ELF-1 (cell line): ENCODE measurements at regions not wholly inside any gene's neighbourhood (a gene's known extent, or its start where the extent isn't known, plus 50 kb on each side); places are given as distances from the start of the nearest gene placed in this dataset.

ENCODE experiments used
- DNase-seq: peaks from one replicate; pipeline ENCODE4 v3.0.0-alpha.2; 2016; ENCODE audit warnings: low read depth, low spot score

DNA sequence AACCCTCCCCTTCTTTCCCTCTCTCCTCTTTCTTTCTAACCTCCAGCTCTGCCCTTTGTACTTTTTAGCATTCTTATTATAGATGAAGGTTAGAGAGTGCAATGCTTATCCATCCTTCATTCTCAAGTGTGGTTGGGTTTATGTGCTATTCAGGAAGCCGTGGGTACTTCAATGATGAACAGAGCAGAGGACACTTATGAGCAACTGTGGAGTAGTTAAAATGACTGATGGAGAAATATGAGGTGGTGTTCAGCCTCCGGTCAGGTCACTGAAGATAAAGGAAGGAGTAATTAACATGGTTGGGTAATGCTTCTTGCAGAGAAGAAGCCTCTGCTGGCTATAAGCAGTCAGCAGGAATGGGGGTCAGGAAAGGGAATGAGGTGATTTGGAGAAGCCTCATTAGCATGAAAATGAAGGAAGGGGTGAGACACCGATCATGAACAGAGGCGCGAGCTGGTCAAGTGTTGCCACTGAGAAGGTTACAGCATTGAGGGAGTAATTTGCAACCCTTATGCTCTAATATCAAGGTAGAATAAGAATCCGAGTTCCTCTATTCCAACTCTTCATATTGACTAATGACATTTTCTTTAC, 174.7 kb downstream of the LPIN1 start:
- no peak for DNase-seq

GRCh38 chr2:11922294-11922693, 175.9 kb downstream of the LPIN1 start:
- DNase-seq: no peak

GRCh38 chr2:11923935-11924334, 177.5 kb downstream of the LPIN1 start:
- no peak for DNase-seq

DNA sequence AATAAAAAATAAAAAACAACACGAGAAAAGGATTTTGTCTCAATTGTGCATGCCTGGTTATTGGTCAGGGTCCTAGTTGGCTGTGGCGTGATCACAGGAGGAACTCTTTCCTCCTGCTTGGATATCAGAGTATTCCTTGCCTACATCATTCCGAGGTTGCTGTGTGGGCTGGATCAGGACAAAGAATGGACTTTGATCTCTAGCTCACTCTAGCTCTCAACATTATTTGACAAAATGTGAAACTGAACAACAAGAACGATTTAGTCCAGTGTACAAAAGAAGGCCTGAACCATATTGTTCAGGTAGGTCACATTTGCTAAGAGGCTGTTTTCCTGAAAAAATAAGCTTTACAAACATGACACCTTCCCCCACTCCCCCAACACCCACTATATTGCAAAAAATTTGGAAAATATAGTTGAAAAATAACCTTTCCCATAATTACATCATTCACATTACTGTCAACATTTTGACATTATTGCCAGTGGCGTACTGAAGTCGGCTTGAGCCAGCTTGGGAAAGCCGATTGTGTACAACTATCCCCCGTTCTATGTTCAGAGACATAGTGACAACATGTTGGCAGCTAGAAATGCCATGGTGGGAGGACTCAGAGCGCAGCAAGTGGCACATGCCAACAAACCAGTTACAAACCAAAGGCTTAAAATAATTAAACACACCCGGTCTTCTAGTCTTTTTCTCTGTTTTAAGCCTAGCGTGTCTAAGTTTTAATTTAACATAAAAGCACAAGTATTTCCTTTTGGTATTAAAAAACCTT, 179.0 kb downstream of the LPIN1 start:
- DNase-seq: no peak

DNA sequence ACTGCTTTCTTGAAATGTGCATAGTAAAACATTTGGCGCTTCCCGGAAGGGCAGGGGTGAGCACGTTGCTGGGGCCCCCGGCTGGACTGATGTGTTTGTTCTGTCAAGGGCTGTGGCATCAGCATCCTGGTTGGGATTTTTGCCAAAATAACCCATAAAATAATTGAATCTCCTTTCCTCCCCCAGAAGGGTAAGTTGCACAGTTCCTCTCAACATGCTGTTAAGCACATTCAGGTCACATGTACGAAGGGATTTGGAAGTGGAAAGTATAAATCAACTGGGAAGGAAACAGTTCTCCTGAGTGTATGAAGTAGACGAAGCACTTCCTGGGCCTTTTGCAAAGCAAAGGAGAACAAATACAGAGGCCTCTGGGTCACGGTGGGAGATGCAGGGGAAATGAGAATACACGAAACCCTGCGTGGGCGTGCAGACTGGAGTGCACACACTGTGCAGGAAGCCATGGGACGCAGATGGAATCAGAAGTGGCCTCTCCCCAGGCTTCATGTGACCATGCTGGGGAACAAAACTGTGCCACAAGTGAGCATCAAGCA, 183.9 kb downstream of the LPIN1 start:
- no peak for DNase-seq

GRCh38 chr2:11932048-11932512, 185.6 kb downstream of the LPIN1 start:
- DNase-seq: no peak

DNA sequence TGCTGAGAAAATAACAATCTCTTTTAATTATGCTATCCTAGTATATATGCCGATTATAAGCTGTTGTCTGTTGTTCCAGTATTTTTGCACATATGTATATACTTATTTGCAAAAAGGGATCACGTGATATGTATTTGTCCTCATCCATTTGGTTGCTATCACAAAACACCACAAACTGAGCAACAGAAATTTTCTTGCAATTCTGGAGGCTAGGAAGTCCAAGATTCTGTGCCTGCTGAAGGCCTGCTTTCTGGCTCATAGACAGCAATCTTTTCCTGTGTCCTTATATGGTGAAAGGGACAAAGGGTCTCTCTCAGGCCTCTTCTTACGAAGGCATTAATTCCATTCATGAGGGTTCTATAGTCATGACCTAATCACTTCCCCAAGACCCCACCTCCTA, 186.5 kb downstream of the LPIN1 start:
- DNase-seq: no peak

GRCh38 chr2:11933854-11934253, 187.4 kb downstream of the LPIN1 start:
- DNase-seq: no peak

DNA sequence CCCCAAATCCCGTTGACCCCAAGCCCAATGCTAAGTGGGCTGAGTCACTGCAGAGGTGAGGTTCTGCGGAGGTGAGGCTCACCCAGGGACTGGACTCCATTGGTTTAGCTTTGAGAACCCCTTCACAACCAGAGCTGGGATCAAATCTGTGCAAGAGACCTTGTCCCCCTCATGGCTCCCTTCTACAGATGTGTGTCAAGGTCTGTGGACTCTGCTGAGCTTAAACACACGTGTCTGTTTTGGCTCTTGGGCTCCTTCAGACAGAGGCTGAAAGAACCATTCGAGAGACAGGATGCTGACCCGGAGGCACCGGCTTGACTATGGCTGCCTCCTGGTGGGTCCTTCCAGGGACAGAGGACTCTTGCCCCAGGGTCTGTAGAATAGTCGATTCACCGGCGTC, 190.3 kb downstream of the LPIN1 start:
- no peak for DNase-seq

GRCh38 chr2:11938196-11938595, 191.8 kb downstream of the LPIN1 start:
- DNase-seq: no peak

- no peak for DNase-seq
Measured at GRCh38 chr2:11939523-11939922, 193.1 kb downstream of the LPIN1 start.

GRCh38 chr2:11940121-11940743, 193.8 kb downstream of the LPIN1 start:
- no peak for DNase-seq

DNA sequence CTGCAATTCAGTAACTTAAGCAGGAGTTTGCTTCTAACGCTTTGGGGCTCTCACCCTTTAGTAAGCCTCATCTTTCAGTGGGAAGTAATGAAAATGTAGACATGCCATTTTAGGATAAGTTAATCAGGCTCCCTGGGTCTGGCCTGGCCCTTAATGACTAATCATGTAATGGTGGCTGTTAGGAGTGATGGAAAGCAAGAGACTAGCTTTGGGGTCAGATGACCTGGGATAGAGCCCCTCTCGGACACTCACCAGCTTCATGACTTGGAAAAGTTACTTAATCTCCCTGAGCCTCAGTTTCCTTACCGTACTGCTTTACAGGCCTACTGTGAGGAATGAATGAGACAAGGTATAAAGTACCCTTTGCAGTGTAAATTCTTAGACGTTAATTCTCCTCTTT, 194.4 kb downstream of the LPIN1 start:
- no peak for DNase-seq

DNA sequence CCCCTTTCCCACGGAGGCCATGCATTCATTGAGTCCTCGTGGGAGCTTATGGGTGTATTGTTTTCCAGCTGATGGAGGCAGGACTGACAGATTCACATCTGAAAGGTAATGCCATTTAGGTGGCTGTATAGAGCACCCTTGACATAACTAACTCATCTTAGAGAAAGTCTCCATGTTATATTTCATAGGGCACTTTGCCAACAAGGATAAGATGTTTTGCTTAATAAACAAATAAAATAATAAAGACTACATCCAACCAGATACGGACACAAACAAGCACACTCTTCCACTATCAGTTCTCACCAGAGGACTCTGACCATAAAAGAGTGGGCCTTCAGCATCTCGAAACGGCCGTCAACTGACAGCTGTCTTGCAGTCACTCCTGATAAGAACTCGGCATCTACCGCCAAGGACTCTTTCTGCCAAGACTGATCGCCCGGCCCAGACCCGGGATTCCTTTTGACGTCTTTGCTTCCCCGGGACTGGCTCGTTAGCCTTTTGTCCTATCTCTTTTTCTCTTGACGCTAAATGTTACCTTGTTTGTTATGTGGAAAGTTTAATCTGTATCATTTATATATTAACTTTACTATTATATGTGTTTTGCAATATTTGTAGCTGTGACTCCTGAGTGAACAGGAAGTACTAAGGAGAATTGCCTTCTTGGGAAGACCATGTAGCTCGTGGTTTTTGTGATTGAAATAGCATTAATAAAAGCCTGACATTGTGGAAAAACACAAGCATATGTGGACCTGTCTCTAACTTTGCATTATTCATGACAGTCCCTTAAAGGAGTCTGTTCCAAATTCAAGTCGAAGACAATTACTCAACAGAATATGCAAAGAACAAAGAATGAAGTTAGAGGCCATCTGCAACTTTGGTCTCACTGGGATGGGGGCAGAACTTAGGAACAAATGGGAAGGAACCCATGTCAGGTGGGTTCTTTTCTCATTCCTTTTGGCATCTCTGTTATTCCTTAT, 195.1 kb downstream of the LPIN1 start:
- DNase-seq: no peak

- DNase-seq: no peak
Measured at GRCh38 chr2:11942178-11942569, 195.7 kb downstream of the LPIN1 start.

GRCh38 chr2:11944311-11944710, 197.9 kb downstream of the LPIN1 start:
- no peak for DNase-seq

DNA sequence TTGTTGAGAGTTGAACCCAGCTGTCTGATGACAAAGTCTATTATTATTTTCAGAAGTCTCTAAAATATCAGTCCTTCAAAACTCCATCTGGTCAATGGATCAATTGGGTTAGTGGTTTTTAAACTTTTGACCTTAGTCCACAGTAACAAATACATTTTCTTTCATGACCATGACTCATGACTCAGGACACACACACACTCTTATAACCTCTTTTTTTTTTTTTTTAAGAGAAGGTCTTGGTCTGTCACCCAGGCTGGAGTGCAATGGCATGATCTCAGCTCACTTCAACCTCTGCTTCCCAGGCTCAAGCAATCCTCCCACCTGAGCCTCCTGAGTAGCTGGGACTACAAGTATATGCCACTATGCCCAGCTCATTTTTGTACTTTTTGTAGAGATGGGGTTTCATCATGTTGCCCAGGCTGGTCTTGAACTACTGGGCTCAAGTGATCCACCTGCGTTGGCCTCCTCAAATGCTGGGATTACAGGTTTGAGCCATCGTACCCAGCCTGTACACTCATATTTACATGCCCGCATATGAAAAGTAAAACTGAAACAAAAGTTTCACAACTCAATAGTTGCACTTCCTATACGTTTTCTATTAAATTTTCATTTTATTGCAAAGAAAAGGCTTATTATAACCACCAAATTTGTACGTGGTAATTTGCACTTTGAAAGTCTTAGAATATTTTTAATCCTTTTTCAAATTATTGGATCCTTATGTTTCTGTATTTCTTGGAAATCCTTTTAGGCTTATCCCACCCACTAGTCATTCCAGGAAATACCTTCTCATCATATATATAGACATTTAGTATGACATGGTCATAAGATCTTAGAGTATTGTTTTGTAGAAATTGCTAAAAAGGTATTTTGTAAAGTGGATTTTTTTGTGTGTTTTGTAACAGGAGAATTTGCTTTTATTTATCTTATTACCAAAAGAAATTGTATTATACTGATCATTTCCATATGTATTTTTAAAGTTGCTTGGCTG, 199.0 kb downstream of the LPIN1 start:
- no peak for DNase-seq

- DNase-seq: no peak
Measured at GRCh38 chr2:11947956-11948355, 201.5 kb downstream of the LPIN1 start.

GRCh38 chr2:11949732-11950523, 203.5 kb downstream of the LPIN1 start:
- DNase-seq: no peak
